ENCODE measurements at regions not wholly inside any gene's neighbourhood (a gene's known extent, or its start where the extent isn't known, plus 50 kb on each side); places are given as distances from the start of the nearest gene placed in this dataset.

DNA sequence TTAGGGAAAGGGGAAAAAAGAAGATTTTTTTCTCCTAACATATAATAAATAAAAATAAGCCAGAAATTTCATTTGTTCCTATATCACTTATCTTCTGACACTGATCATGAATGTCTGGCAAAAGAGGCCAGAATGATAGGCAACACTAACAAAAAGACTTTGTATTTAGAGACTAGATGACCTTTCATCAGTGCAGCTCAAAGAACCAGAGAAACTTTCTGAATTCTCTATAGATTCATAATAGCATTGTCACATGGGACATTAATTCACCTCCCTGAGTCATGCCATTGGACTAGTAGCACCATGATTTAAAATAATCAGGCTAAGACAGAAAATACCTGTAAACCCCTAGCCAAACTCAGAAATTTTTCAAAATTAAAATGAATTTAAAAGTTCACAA, 95.4 kb upstream of the CCDC28A start:
- no peaks in the 10 kb centered on the region for H3K4me1 Mint-ChIP-seq (ENCODE audit: low read depth, unreplicated experiment)
- CTCF ChIA-PET: no interaction called here
- H3K4me3 Mint-ChIP-seq (ENCODE audit: unreplicated experiment): no peak overlapping the region
- Histone ChIP-seq H3K36me3 (ENCODE audit: control insufficient read depth, insufficient read depth, low read length) (no peaks in the 10 kb centered on the region), H3K27me3 (replicated peaks; ENCODE audit: control insufficient read depth, insufficient read depth, low read length) (no peaks in the 10 kb centered on the region), H3K9me3 (no peaks in the 10 kb centered on the region), H3K4me3 (ENCODE audit: low read depth, low read length) (no peak overlapping the region), H3K4me1 (no peaks in the 10 kb centered on the region)
- H3K9me3 Mint-ChIP-seq (ENCODE audit: unreplicated experiment): no peaks in the 10 kb centered on the region
- DNase-seq: no peak
- no peak overlapping the region for H3K27ac Mint-ChIP-seq (ENCODE audit: unreplicated experiment)
- no peaks in the 10 kb centered on the region for H3K36me3 Mint-ChIP-seq (ENCODE audit: insufficient read depth, unreplicated experiment)
- TF ChIP-seq, protein P1, sequence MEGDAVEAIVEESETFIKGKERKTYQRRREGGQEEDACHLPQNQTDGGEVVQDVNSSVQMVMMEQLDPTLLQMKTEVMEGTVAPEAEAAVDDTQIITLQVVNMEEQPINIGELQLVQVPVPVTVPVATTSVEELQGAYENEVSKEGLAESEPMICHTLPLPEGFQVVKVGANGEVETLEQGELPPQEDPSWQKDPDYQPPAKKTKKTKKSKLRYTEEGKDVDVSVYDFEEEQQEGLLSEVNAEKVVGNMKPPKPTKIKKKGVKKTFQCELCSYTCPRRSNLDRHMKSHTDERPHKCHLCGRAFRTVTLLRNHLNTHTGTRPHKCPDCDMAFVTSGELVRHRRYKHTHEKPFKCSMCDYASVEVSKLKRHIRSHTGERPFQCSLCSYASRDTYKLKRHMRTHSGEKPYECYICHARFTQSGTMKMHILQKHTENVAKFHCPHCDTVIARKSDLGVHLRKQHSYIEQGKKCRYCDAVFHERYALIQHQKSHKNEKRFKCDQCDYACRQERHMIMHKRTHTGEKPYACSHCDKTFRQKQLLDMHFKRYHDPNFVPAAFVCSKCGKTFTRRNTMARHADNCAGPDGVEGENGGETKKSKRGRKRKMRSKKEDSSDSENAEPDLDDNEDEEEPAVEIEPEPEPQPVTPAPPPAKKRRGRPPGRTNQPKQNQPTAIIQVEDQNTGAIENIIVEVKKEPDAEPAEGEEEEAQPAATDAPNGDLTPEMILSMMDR (IDR thresholded peaks at IDR 0.05; ENCODE audit: insufficient read depth in 1 of 2, low read depth in 1 of 2, low read length in 1 of 2, severe bottlenecking in 1 of 2, unreplicated experiment in 1 of 2): no peak
- BruUV-seq (replicated peaks): no TSS peak
- POLR2A ChIA-PET: no interaction called here
- no peaks in the 10 kb centered on the region for H3K27me3 Mint-ChIP-seq (ENCODE audit: insufficient read depth, unreplicated experiment)
- intact Hi-C loops (cut with micrococcal nuclease; ENCODE audit: unreplicated experiment): no loop called here

DNA sequence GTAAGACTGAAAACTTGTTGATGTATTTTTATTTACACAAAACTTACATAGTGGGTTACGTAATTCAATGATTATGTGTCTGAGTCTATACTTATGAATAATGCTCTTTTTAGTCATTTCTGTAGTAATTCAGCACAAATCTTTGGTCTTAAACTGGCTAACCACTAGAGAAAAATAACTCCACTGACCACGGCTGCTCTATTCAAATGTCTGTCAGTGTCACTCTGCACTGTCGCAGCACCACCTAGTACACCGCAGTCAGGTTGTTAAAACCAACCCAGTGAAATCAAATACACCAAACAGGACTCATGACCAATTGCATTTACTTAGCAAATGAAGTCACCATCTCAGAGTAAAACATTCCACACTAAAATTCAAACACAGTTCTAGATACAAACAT, 93.5 kb upstream of the CCDC28A start:
- no TSS peak for BruUV-seq (replicated peaks)
- CTCF ChIA-PET: no interaction called here
- H3K9me3 Mint-ChIP-seq (ENCODE audit: unreplicated experiment): no peaks in the 10 kb centered on the region
- no peaks in the 10 kb centered on the region for H3K9me3 ChIP-seq
- no peaks in the 10 kb centered on the region for H3K4me1 ChIP-seq
- H3K4me3 ChIP-seq (ENCODE audit: low read depth, low read length): no peak overlapping the region
- H3K27ac Mint-ChIP-seq (ENCODE audit: unreplicated experiment): no peak overlapping the region
- H3K36me3 Mint-ChIP-seq (ENCODE audit: insufficient read depth, unreplicated experiment): no peaks in the 10 kb centered on the region
- POLR2A ChIA-PET: no interaction called here
- no peaks in the 10 kb centered on the region for H3K27me3 Mint-ChIP-seq (ENCODE audit: insufficient read depth, unreplicated experiment)
- intact Hi-C loops (cut with micrococcal nuclease; ENCODE audit: unreplicated experiment): no loop called here
- H3K4me3 Mint-ChIP-seq (ENCODE audit: unreplicated experiment): no peak overlapping the region
- no peaks in the 10 kb centered on the region for H3K27me3 ChIP-seq (replicated peaks; ENCODE audit: control insufficient read depth, insufficient read depth, low read length)
- TF ChIP-seq, protein P1 (IDR thresholded peaks at IDR 0.05; ENCODE audit: insufficient read depth in 1 of 2, low read depth in 1 of 2, low read length in 1 of 2, severe bottlenecking in 1 of 2, unreplicated experiment in 1 of 2): no peak
- no peaks in the 10 kb centered on the region for H3K4me1 Mint-ChIP-seq (ENCODE audit: low read depth, unreplicated experiment)
- no peaks in the 10 kb centered on the region for H3K36me3 ChIP-seq (ENCODE audit: control insufficient read depth, insufficient read depth, low read length)
- no peak for DNase-seq

DNA sequence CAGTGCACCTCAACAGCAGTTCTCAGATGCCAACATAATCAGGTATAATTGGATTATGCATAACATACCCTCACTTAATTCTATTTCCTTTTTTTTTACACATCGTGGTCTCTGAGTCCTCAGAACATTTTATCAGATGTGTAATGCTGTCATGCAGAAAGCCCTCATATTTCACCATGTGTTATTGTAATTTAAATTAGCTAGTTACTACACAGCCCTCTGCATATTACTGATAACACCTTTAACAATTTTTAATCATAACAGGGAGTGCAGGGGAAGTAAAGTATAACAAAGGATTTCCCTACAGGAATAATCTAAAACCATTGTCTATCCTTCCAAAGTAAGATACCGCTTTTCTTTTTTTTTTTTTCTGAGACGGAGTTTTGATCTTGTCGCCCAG, 91.9 kb upstream of the CCDC28A start:
- ChIA-PET CTCF (no interaction called here), POLR2A (no interaction called here)
- Mint-ChIP-seq H3K9me3 (ENCODE audit: unreplicated experiment) (no peaks in the 10 kb centered on the region), H3K27me3 (ENCODE audit: insufficient read depth, unreplicated experiment) (no peaks in the 10 kb centered on the region), H3K4me1 (ENCODE audit: low read depth, unreplicated experiment) (no peaks in the 10 kb centered on the region), H3K27ac (ENCODE audit: unreplicated experiment) (no peak overlapping the region), H3K4me3 (ENCODE audit: unreplicated experiment) (no peak overlapping the region), H3K36me3 (ENCODE audit: insufficient read depth, unreplicated experiment) (no peaks in the 10 kb centered on the region)
- intact Hi-C loops (cut with micrococcal nuclease; ENCODE audit: unreplicated experiment): no loop called here
- Histone ChIP-seq H3K4me3 (ENCODE audit: low read depth, low read length) (no peak overlapping the region), H3K4me1 (no peaks in the 10 kb centered on the region), H3K36me3 (ENCODE audit: control insufficient read depth, insufficient read depth, low read length) (no peaks in the 10 kb centered on the region), H3K9me3 (no peaks in the 10 kb centered on the region), H3K27me3 (replicated peaks; ENCODE audit: control insufficient read depth, insufficient read depth, low read length) (no peaks in the 10 kb centered on the region)
- TF ChIP-seq, protein P1 (IDR thresholded peaks at IDR 0.05; ENCODE audit: insufficient read depth in 1 of 2, low read depth in 1 of 2, low read length in 1 of 2, severe bottlenecking in 1 of 2, unreplicated experiment in 1 of 2): no peak
- no TSS peak for BruUV-seq (replicated peaks)
- no peak for DNase-seq

Data from Caco-2 (cell line).